Colonic mucosa (tissue), 4 donors: ENCODE measurements at regions not wholly inside any gene's neighbourhood (a gene's known extent, or its start where the extent isn't known, plus 50 kb on each side); places are given as distances from the start of the nearest gene placed in this dataset.

Experiments used
- DNase-seq: peaks from one replicate; pipeline ENCODE4 v3.0.0-alpha.2; 2020
- H3K27ac ChIP-seq: fragments of 200-600 bp; one replicate; pipeline ENCODE4 v1.8.0; 2021
- H3K27me3 ChIP-seq: fragments of 200-600 bp; one replicate; pipeline ENCODE4 v1.8.0; 2021
- H3K36me3 ChIP-seq: fragments of 200-600 bp; one replicate; pipeline ENCODE4 v1.8.0; 2021
- H3K4me1 ChIP-seq: fragments of 200-600 bp; one replicate; pipeline ENCODE4 v1.8.0; 2021; ENCODE audit warnings: mild to moderate bottlenecking
- H3K4me3 ChIP-seq: fragments of 200-600 bp; one replicate; pipeline ENCODE4 v1.8.0; 2021
- H3K9ac ChIP-seq, 2 donors: one replicate each; pipeline ENCODE4 v1.7.0; 2013; ENCODE audit warnings: control low read depth in 2 of 2, low read depth in 2 of 2, low read length in 2 of 2
- H3K9me3 ChIP-seq: fragments of 200-600 bp; one replicate; pipeline ENCODE4 v1.8.0; 2021
- intact Hi-C: fragments of 100-400 bp; cut with DNase I; formaldehyde crosslinking; loops from one replicate; pipeline ENCODE4 v1.14.1; 2022
- TF ChIP-seq, protein P1 (sequence below): fragments of 200-600 bp; IDR thresholded peaks from one replicate; pipeline ENCODE4 v1.8.0; 2022; ENCODE audit warnings: antibody characterized with exemption, mild to moderate bottlenecking
- donor health status: healthy.
- donor health status: DM: no; HTN: no; CAD: no.
- donor health status: DM: no; HTN: no; CAD: no.

DNA sequence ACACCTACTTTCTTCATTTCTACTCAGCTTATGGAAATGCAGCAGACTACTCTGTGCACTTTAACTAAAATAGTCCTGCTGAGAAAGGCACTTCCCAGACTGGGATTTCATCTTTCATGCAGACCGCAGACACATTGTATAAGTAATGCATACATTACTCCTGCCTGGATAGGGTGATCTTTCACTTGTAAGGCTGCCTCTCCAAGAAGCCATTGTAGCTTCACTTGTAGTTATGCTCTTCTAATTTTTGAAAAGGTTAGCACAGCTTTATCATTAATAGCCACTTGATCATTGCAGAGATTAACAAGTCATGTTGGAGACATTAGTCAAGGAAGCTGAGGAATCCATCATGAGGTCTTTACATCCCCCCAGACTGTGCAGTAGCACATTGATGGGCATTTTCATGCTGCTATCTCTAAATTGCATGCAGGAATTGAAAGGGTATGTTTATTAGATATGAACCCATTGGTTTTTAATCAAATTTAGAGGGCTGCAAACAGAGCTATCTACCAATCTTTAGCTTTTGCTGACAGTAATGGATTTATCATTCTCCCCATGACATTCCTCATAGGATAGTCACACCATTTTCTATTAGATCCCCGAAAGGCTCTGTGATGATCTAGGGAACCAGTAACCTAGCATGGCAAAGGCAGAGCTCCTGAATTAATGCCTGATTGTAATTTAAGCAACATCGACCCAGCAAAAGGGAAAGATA, 1074.7 kb upstream of the NXPH2 start:
- TF ChIP-seq, protein P1, sequence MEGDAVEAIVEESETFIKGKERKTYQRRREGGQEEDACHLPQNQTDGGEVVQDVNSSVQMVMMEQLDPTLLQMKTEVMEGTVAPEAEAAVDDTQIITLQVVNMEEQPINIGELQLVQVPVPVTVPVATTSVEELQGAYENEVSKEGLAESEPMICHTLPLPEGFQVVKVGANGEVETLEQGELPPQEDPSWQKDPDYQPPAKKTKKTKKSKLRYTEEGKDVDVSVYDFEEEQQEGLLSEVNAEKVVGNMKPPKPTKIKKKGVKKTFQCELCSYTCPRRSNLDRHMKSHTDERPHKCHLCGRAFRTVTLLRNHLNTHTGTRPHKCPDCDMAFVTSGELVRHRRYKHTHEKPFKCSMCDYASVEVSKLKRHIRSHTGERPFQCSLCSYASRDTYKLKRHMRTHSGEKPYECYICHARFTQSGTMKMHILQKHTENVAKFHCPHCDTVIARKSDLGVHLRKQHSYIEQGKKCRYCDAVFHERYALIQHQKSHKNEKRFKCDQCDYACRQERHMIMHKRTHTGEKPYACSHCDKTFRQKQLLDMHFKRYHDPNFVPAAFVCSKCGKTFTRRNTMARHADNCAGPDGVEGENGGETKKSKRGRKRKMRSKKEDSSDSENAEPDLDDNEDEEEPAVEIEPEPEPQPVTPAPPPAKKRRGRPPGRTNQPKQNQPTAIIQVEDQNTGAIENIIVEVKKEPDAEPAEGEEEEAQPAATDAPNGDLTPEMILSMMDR = no peak
- H3K27ac ChIP-seq = no peak overlapping the region
- H3K36me3 ChIP-seq = no peaks in the 10 kb centered on the region
- H3K9me3 ChIP-seq = no peaks in the 10 kb centered on the region
- no peak for DNase-seq
- no peak overlapping the region for H3K9ac ChIP-seq
- H3K27me3 ChIP-seq = no peaks in the 10 kb centered on the region
- intact Hi-C loops = no loop called here
- H3K4me1 ChIP-seq = no peaks in the 10 kb centered on the region
- no peak overlapping the region for H3K4me3 ChIP-seq

DNA sequence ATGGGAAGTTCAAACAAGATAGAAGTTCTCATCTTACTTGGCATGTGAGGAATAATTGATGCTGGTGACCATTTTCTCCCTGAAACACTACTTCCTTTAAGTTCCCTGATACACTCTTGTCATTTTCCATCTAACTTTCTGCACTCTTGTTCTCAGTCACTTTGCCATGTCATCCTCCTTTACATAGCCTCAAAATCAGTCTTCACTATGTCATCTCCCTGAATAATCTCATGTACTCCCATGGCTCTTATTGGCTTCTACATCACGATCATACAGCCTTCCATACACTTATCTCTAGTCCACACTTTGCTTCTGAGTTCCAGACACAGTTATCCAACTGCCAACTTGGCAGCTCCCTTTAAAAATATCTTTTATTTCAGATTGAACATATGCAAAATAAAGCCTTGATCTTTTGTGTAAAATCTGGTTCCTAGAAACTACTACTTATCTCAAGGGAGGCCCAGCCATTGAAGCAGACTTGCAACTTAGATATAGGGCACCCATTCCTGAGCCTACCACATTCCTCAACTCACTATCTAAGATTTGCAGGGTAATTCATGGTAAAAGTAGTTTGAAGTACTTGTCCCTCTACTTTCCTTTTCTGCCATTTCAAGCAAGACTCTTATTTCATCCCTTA, 1070.2 kb upstream of the NXPH2 start:
- no peaks in the 10 kb centered on the region for H3K9me3 ChIP-seq
- DNase-seq = no peak
- H3K4me3 ChIP-seq = no peak overlapping the region
- H3K36me3 ChIP-seq = no peaks in the 10 kb centered on the region
- no peak overlapping the region for H3K27ac ChIP-seq
- H3K9ac ChIP-seq = no peak overlapping the region
- intact Hi-C loops = no loop called here
- no peaks in the 10 kb centered on the region for H3K27me3 ChIP-seq
- H3K4me1 ChIP-seq = no peaks in the 10 kb centered on the region
- TF ChIP-seq, protein P1 = no peak

DNA sequence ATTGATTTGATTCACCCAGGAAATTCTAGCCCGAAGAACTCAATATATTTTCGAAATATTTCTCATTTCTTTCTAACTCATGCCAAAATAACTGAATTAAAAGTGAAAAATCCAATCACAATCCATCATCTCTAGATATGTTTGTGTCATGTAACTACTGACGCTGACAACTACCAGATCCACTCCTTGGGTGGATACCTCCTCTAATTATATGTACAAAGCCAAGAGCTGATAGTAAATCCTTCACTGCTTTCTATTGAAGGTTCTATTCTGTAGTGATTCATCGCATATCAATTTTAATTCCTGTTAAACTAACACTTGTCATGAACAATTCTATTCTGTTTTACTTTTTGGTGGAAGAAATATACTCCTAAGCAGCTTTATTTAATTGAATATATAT, 1056.6 kb upstream of the NXPH2 start:
- H3K27me3 ChIP-seq = no peaks in the 10 kb centered on the region
- intact Hi-C loops = no loop called here

DNA sequence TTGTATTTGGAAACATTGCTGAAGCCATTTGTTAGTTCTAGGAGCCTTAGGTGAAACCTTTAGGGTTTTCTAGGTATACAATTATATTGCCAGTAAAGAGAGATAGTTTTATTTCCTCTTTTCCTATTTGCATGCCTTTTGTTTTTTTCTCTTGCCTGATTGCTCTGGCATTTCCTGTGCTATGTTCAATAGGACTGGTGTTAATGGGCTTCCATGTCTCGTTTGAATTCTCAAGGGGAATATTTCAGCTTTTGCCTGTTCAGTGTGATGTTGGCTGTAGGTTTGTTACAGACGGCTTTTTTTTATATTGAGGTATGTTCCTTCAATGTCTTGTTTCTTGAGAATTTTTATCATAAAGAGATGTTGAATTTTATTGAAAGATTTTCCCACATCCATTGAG, 1054.9 kb upstream of the NXPH2 start:
- intact Hi-C loops = no loop called here

More for the DNA sequence above, 1056.6 kb upstream of the NXPH2 start:
- Histone ChIP-seq H3K36me3 (no peaks in the 10 kb centered on the region), H3K27ac (no peak overlapping the region), H3K4me1 (no peaks in the 10 kb centered on the region), H3K4me3 (no peak overlapping the region), H3K9ac (no peak overlapping the region), H3K9me3 (no peaks in the 10 kb centered on the region)
- TF ChIP-seq, protein P1 = no peak
- no peak for DNase-seq

DNA sequence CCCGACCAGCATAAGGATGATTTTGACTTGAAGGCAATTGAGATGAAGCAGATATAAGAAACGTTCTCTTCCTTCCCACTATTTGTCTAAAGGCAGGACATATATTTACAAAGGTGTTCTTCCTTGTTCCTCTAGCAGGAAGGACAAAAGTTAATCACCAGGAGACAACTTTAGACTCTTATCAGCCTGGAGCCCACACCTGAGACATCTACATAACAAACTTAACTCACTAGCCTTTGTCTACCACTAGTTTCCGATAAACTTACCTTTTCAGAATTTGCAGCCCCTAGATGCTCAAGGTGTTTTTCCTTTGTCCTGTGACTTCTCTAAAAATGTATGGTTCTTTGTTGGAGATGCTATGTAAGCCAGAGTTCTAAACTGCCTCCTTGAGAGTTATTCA, 1047.8 kb upstream of the NXPH2 start:
- no peaks in the 10 kb centered on the region for H3K9me3 ChIP-seq
- H3K27me3 ChIP-seq = no peaks in the 10 kb centered on the region
- no peak overlapping the region for H3K27ac ChIP-seq
- no peaks in the 10 kb centered on the region for H3K36me3 ChIP-seq
- no peak for DNase-seq
- TF ChIP-seq, protein P1 = no peak
- no peaks in the 10 kb centered on the region for H3K4me1 ChIP-seq
- intact Hi-C loops = no loop called here
- no peak overlapping the region for H3K9ac ChIP-seq
- no peak overlapping the region for H3K4me3 ChIP-seq

More for the DNA sequence above, 1054.9 kb upstream of the NXPH2 start:
- Histone ChIP-seq H3K27ac (no peak overlapping the region), H3K9ac (no peak overlapping the region), H3K4me1 (no peaks in the 10 kb centered on the region), H3K4me3 (no peak overlapping the region), H3K27me3 (no peaks in the 10 kb centered on the region), H3K9me3 (no peaks in the 10 kb centered on the region), H3K36me3 (no peaks in the 10 kb centered on the region)
- no peak for DNase-seq
- TF ChIP-seq, protein P1 = no peak
